Transverse colon (tissue), 4 donors: ENCODE measurements at regions not wholly inside any gene's neighbourhood (a gene's known extent, or its start where the extent isn't known, plus 50 kb on each side); places are given as distances from the start of the nearest gene placed in this dataset.

Experiments used
- CTCF ChIP-seq, 5 experiments: fragments of 200-600 bp in 3 of 5; fragments of 450-650 bp in 2 of 5; sonication (generic) in 3 of 5; IDR thresholded peaks; 1 replicate in 2 of 5; 2 replicates in 3 of 5; pipeline ENCODE4 v1.5.1; 2016 to 2017; ENCODE audit warnings: antibody characterized with exemption in 5 of 5, inconsistent platforms in 3 of 5, mild to moderate bottlenecking in 2 of 5, moderate library complexity in 1 of 5
- POLR2A ChIP-seq: fragments of 450-650 bp; IDR thresholded peaks from one replicate; pipeline ENCODE4 v1.6.1; 2016; ENCODE audit warnings: antibody characterized with exemption, mild to moderate bottlenecking, moderate library complexity
- POLR2AphosphoS5 ChIP-seq, 3 donors: sonication (generic); formaldehyde crosslinking; IDR thresholded peaks; one replicate each; pipeline ENCODE4 v1.6.1; 2016; ENCODE audit warnings: antibody characterized with exemption in 3 of 3

DNA sequence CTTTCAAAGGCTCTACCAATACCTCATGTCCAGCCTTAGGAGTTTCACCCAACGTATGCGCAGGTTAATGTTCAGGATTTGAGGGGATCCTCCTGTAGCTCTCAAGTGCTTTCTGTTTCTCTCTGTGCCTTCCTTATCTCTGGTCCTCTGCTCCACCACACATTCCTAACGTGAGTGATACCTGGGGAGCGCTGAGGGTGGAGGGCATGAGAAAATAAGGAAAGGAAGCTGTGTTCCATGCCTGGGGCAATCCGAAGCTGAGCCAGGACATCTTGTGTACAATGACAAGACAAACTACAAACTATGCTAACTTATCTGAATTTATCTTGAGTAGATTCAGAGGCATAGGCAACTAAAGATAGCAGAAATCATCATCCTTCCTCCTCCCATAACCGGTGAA lies 136.4 kb downstream of the SST start:
- TF ChIP-seq CTCF (IDR thresholded peaks at IDR 0.05) (no peak), POLR2A (no peak), POLR2AphosphoS5 (IDR thresholded peaks at IDR 0.05) (no peak)
